ENCODE measurements at regions not wholly inside any gene's neighbourhood (a gene's known extent, or its start where the extent isn't known, plus 50 kb on each side); places are given as distances from the start of the nearest gene placed in this dataset.

DNA sequence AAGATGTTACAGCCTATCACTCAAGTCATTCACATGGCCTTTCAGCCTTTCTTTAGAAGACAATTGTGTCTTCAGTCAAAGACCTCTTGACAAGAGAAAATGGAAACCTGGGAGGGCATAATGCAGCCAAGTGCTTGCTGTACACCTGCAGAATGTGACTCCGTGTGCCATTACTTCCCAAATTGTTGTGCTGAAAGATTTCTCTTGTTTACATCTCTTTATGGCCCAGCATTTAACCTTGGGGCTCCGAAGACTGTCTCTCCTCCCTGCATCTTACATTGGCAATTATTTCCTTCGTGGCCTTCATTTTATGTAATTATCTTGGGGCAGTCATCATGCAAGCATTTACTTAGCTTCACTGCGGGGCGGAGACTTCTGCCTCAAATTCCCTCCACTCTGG, 287.0 kb downstream of the TCF7L2 start:
- no peaks in the 10 kb centered on the region for H3K9me3 ChIP-seq (ENCODE audit: insufficient read depth, low read length)
- H3K9ac ChIP-seq (ENCODE audit: low read length): no peak overlapping the region
- no peak overlapping the region for H2AFZ ChIP-seq (ENCODE audit: low read depth, low read length)
- H3K27me3 ChIP-seq (ENCODE audit: low read depth, low read length): peaks cover 7% of the 10 kb centered on the region; the same call in 1 of the 2 replicates
- no peaks in the 10 kb centered on the region for H3K79me2 ChIP-seq (ENCODE audit: low read length)
- no peak for TF ChIP-seq EZH2phosphoT487 (IDR thresholded peaks at IDR 0.05; ENCODE audit: low read depth)
- TF ChIP-seq, protein P1, sequence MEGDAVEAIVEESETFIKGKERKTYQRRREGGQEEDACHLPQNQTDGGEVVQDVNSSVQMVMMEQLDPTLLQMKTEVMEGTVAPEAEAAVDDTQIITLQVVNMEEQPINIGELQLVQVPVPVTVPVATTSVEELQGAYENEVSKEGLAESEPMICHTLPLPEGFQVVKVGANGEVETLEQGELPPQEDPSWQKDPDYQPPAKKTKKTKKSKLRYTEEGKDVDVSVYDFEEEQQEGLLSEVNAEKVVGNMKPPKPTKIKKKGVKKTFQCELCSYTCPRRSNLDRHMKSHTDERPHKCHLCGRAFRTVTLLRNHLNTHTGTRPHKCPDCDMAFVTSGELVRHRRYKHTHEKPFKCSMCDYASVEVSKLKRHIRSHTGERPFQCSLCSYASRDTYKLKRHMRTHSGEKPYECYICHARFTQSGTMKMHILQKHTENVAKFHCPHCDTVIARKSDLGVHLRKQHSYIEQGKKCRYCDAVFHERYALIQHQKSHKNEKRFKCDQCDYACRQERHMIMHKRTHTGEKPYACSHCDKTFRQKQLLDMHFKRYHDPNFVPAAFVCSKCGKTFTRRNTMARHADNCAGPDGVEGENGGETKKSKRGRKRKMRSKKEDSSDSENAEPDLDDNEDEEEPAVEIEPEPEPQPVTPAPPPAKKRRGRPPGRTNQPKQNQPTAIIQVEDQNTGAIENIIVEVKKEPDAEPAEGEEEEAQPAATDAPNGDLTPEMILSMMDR (IDR thresholded peaks at IDR 0.05; ENCODE audit: low read depth, low read length): no peak
- no peaks in the 10 kb centered on the region for H3K36me3 ChIP-seq (replicated peaks; ENCODE audit: low read depth, low read length)
- H3K4me1 ChIP-seq (ENCODE audit: low read length): no peaks in the 10 kb centered on the region
- H3K27ac ChIP-seq (ENCODE audit: low read length): no peak overlapping the region
- H3K4me3 ChIP-seq (ENCODE audit: low read length): no peak overlapping the region
- H4K20me1 ChIP-seq (ENCODE audit: insufficient read depth, low read length): no peaks in the 10 kb centered on the region
- H3K4me2 ChIP-seq (ENCODE audit: low read length): no peak overlapping the region

DNA sequence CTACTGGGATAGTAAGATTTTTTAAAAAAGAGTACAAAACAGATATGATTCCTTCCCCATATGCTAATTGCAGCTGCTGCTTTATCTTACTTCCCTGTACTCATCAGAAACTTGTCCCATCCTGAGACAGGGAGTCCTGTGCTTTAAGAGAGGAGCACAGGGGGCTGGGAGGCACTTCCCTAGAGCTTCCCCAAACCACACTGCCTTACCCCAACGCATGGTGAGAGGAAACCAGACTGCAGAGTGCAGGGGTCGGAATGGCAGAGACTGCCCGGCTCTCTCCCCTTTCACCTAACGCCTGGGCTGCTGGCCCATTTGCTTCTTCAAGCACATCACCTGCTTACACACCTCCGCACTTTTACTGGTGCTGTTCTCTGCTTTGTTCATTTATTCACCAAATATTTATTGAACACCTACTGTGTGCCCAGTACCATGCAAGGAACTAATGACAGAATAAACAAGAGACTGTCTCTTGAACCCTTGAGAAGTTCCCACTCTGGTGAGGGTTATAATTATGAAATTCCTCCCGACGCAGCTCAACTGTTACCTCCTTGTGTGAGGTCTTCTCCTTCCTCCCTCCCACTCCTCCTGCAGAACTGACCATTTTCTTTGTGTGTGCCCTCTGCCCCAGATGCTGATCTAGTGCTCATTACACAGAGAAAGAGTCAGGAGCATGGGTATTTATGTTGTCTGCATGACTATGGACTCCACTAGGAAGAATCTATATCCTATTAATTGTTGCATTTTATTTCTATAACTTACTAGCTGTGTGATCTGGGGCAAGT, 289.7 kb downstream of the TCF7L2 start:
- Histone ChIP-seq H3K36me3 (replicated peaks; ENCODE audit: low read depth, low read length) (no peaks in the 10 kb centered on the region), H3K27ac (ENCODE audit: low read length) (no peak overlapping the region), H3K4me2 (ENCODE audit: low read length) (no peak overlapping the region), H3K9me3 (ENCODE audit: insufficient read depth, low read length) (no peaks in the 10 kb centered on the region), H4K20me1 (ENCODE audit: insufficient read depth, low read length) (no peaks in the 10 kb centered on the region), H3K79me2 (ENCODE audit: low read length) (no peaks in the 10 kb centered on the region), H2AFZ (ENCODE audit: low read depth, low read length) (no peak overlapping the region), H3K9ac (ENCODE audit: low read length) (no peak overlapping the region), H3K27me3 (ENCODE audit: low read depth, low read length) (peaks cover 7% of the 10 kb centered on the region; the same call in 1 of the 2 replicates), H3K4me3 (ENCODE audit: low read length) (no peak overlapping the region), H3K4me1 (ENCODE audit: low read length) (no peaks in the 10 kb centered on the region)
- TF ChIP-seq, protein P1 (IDR thresholded peaks at IDR 0.05; ENCODE audit: low read depth, low read length): no peak
- no peak for TF ChIP-seq EZH2phosphoT487 (IDR thresholded peaks at IDR 0.05; ENCODE audit: low read depth)

DNA sequence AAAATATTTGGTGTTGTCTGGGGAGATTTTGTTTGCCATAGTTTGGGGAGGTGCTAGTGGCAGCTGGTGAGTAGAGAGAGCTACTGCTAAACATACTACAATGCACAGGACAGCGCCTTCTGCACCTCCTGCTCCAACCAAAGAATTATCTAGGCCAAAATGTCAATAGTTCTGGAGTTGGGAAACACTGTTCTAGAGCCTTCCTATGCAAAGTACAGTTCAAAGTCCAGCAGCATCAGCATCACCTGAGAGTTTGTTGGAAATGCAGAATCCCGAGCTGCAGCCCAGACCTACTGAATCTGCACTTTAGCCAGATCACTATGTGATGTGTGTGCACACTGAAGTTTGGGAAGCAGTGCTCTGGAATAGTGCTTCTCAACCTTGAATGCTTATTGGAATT, 290.7 kb downstream of the TCF7L2 start:
- Histone ChIP-seq H3K4me3 (ENCODE audit: low read length) (no peak overlapping the region), H3K4me1 (ENCODE audit: low read length) (no peaks in the 10 kb centered on the region), H3K27me3 (ENCODE audit: low read depth, low read length) (peaks cover 7% of the 10 kb centered on the region; the same call in 1 of the 2 replicates), H3K4me2 (ENCODE audit: low read length) (no peak overlapping the region), H3K27ac (ENCODE audit: low read length) (no peak overlapping the region), H3K9ac (ENCODE audit: low read length) (no peak overlapping the region), H2AFZ (ENCODE audit: low read depth, low read length) (no peak overlapping the region), H3K79me2 (ENCODE audit: low read length) (no peaks in the 10 kb centered on the region), H4K20me1 (ENCODE audit: insufficient read depth, low read length) (no peaks in the 10 kb centered on the region), H3K36me3 (replicated peaks; ENCODE audit: low read depth, low read length) (no peaks in the 10 kb centered on the region), H3K9me3 (ENCODE audit: insufficient read depth, low read length) (no peaks in the 10 kb centered on the region)
- TF ChIP-seq, protein P1 (IDR thresholded peaks at IDR 0.05; ENCODE audit: low read depth, low read length): no peak
- no peak for TF ChIP-seq EZH2phosphoT487 (IDR thresholded peaks at IDR 0.05; ENCODE audit: low read depth)

DNA sequence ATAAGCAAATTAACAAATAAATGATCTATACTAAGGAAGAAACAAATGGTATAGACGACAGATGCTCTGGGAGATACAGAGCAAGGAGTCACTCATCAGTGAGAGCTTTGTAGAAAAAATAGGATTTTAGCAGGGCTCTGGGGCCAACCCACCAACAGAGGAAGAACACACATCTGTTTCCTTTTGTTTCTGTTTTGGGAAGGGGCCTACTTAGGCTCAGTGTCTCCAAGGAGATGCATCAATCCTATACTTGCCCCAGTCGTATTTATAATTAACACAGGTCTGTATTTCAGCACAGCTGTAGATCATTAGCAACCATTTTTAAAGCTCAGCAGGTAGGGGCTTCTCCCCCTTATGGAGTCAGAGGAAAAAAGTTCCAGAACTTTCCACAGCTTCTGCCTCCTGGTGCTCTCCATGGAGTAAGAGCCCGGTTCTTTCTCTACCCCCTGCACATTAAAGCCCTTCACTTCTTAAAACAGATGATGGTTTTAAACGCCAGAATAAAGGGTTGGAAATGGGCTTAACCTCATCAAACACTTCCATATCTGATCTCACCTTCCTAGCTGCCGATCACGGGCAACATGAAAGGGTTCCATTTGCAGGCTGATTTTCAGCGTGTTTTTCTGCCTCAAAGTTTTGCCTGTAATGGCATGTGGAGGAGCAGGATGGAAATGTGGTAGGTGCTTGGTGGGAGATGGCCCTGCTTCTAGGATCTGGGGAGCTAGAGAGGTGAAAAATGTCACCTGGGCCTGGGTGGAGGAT, 291.7 kb downstream of the TCF7L2 start:
- no peak overlapping the region for H3K9ac ChIP-seq (ENCODE audit: low read length)
- no peaks in the 10 kb centered on the region for H3K9me3 ChIP-seq (ENCODE audit: insufficient read depth, low read length)
- no peaks in the 10 kb centered on the region for H3K79me2 ChIP-seq (ENCODE audit: low read length)
- no peak overlapping the region for H2AFZ ChIP-seq (ENCODE audit: low read depth, low read length)
- no peaks in the 10 kb centered on the region for H3K36me3 ChIP-seq (replicated peaks; ENCODE audit: low read depth, low read length)
- no peak overlapping the region for H3K4me3 ChIP-seq (ENCODE audit: low read length)
- no peak overlapping the region for H3K4me2 ChIP-seq (ENCODE audit: low read length)
- no peaks in the 10 kb centered on the region for H3K4me1 ChIP-seq (ENCODE audit: low read length)
- H3K27ac ChIP-seq (ENCODE audit: low read length): no peak overlapping the region
- no peak for TF ChIP-seq EZH2phosphoT487 (IDR thresholded peaks at IDR 0.05; ENCODE audit: low read depth)
- TF ChIP-seq, protein P1 (IDR thresholded peaks at IDR 0.05; ENCODE audit: low read depth, low read length): no peak
- H4K20me1 ChIP-seq (ENCODE audit: insufficient read depth, low read length): no peaks in the 10 kb centered on the region
- peaks cover 7% of the 10 kb centered on the region; the same call in 1 of the 2 replicates for H3K27me3 ChIP-seq (ENCODE audit: low read depth, low read length)

Measured in OCI-LY3 (cell line).